SK-N-SH treated with all-trans-retinoic acid at 6 μM for 48 hours (cell line): ENCODE measurements at regions not wholly inside any gene's neighbourhood (a gene's known extent, or its start where the extent isn't known, plus 50 kb on each side); places are given as distances from the start of the nearest gene placed in this dataset.
"Not testable (repeated sequence)": the region's sequence is repeated elsewhere in the genome, so short reads cannot be mapped to it uniquely, and the experiment has no call there.

ENCODE experiments used
- ATAC-seq: fragments of 200-7000 bp; cut with Tn5 transposase; 3 replicates; pipeline ENCODE4 v1.9.1; 2020; ENCODE audit warnings: mild to moderate bottlenecking, moderate library complexity
- ARNTL ChIP-seq: fragments of 450-650 bp; formaldehyde crosslinking; IDR thresholded peaks from 2 replicates; pipeline ENCODE4 v1.5.0; 2020; ENCODE audit warnings: low read depth, mild to moderate bottlenecking, moderate library complexity, borderline replicate concordance
- BACH2 ChIP-seq: fragments of 250-450 bp; sonication (Bioruptor Pico); IDR thresholded peaks from 2 replicates; pipeline ENCODE4 v1.9.0; 2021; ENCODE audit warnings: mild to moderate bottlenecking, borderline replicate concordance
- CREB5 ChIP-seq: fragments of 250-450 bp; sonication (Bioruptor Pico); IDR thresholded peaks from 2 replicates; pipeline ENCODE4 v1.5.1; 2020; ENCODE audit warnings: low read depth, mild to moderate bottlenecking, moderate library complexity
- CSDC2 ChIP-seq: fragments of 250-450 bp; sonication (Bioruptor Pico); IDR thresholded peaks from 2 replicates; pipeline ENCODE4 v1.5.0; 2020; ENCODE audit warnings: mild to moderate bottlenecking, moderate library complexity
- ESRRG ChIP-seq: fragments of 250-450 bp; sonication (Bioruptor Pico); IDR thresholded peaks from 2 replicates; pipeline ENCODE4 v1.6.1; 2021; ENCODE audit warnings: mild to moderate bottlenecking
- ISL1 ChIP-seq: fragments of 250-450 bp; sonication (Bioruptor Pico); IDR thresholded peaks from 2 replicates; pipeline ENCODE4 v2.1.2; 2022; ENCODE audit warnings: mild to moderate bottlenecking, moderate library complexity
- OSR1 ChIP-seq: fragments of 250-450 bp; sonication (Bioruptor Pico); IDR thresholded peaks from 2 replicates; pipeline ENCODE4 v1.8.0; 2022; ENCODE audit warnings: moderate library complexity, mild to moderate bottlenecking, inconsistent platforms
- POU6F1 ChIP-seq: fragments of 250-450 bp; sonication (Bioruptor Pico); IDR thresholded peaks from 2 replicates; pipeline ENCODE4 v1.8.0; 2021; ENCODE audit warnings: low read depth, mild to moderate bottlenecking, moderate library complexity, borderline replicate concordance
- PPARA ChIP-seq: fragments of 250-450 bp; sonication (Bioruptor Pico); IDR thresholded peaks from 2 replicates; pipeline ENCODE4 v1.5.0; 2020; ENCODE audit warnings: mild to moderate bottlenecking, borderline replicate concordance
- RARB ChIP-seq: fragments of 250-450 bp; sonication (Bioruptor Pico); IDR thresholded peaks from 2 replicates; pipeline ENCODE4 v1.8.0; 2021; ENCODE audit warnings: mild to moderate bottlenecking, moderate library complexity
- SNAI2 ChIP-seq: fragments of 250-450 bp; sonication (Bioruptor Pico); IDR thresholded peaks from 2 replicates; pipeline ENCODE4 v1.5.0; 2020; ENCODE audit warnings: mild to moderate bottlenecking, moderate library complexity
- TCF4 ChIP-seq: fragments of 250-450 bp; sonication (Bioruptor Pico); IDR thresholded peaks from 2 replicates; pipeline ENCODE4 v1.8.0; 2021; ENCODE audit warnings: mild to moderate bottlenecking, moderate library complexity, borderline replicate concordance
- TOX ChIP-seq: fragments of 250-450 bp; sonication (Bioruptor Pico); IDR thresholded peaks from 2 replicates; pipeline ENCODE4 v1.8.0; 2021; ENCODE audit warnings: mild to moderate bottlenecking, moderate library complexity, borderline replicate concordance
- ZC3H10 ChIP-seq: fragments of 250-450 bp; sonication (Bioruptor Pico); IDR thresholded peaks from 2 replicates; pipeline ENCODE4 v1.5.1; 2021; ENCODE audit warnings: mild to moderate bottlenecking, moderate library complexity
- ZFP3 ChIP-seq: fragments of 250-450 bp; sonication (Bioruptor Pico); IDR thresholded peaks from 2 replicates; pipeline ENCODE4 v1.5.0; 2020; ENCODE audit warnings: mild to moderate bottlenecking, moderate library complexity
- ZFP30 ChIP-seq: fragments of 450-650 bp; formaldehyde crosslinking; IDR thresholded peaks from 2 replicates; pipeline ENCODE4 v1.5.0; 2022; ENCODE audit warnings: mild to moderate bottlenecking, moderate library complexity
- ZNF565 ChIP-seq: fragments of 450-650 bp; formaldehyde crosslinking; conservative IDR thresholded peaks from 2 replicates; pipeline ENCODE4 v1.5.0; 2020; ENCODE audit warnings: low read depth, mild to moderate bottlenecking, moderate library complexity
- ZNF70 ChIP-seq: fragments of 450-650 bp; formaldehyde crosslinking; IDR thresholded peaks from 2 replicates; pipeline ENCODE4 v1.5.0; 2020; ENCODE audit warnings: mild to moderate bottlenecking, moderate library complexity
- ZNF8 ChIP-seq: fragments of 450-650 bp; formaldehyde crosslinking; IDR thresholded peaks from 2 replicates; pipeline ENCODE4 v1.5.0; 2020; ENCODE audit warnings: mild to moderate bottlenecking, moderate library complexity
- TF ChIP-seq, protein P1 (sequence below): fragments of 250-450 bp; sonication (Bioruptor Pico); IDR thresholded peaks from 2 replicates; pipeline ENCODE4 v1.8.0; 2020; ENCODE audit warnings: mild to moderate bottlenecking, moderate library complexity, borderline replicate concordance
- TF ChIP-seq, protein P2 (sequence below): fragments of 250-450 bp; sonication (Bioruptor Pico); IDR thresholded peaks from 2 replicates; pipeline ENCODE4 v1.5.0; 2020; ENCODE audit warnings: mild to moderate bottlenecking, moderate library complexity

DNA sequence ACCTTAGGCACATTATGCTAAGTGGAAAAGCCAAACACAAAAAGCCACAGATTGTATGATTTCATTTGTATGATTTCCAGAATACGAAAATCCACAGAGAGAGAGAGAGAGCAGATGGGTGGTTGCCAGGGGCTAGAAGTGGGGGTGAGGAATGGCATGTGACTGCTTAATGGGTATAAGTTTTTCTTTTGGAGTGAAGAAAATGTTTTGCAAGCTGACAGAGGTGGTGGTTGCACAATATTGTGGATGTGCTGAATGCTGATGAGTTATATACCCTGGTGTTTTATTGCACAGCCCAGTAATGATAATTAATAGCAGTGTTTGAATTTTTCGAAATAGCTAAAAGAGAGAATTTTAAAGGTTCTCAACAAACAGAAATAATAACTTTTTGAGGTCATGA is 386.1 kb upstream of the HS3ST1 start:
- no peak for TF ChIP-seq ARNTL (CRISPR knock-in tag)
- TF ChIP-seq POU6F1 (CRISPR knock-in tag): no peak
- TF ChIP-seq ZNF565 (CRISPR knock-in tag): no peak
- no peak for TF ChIP-seq CREB5 (CRISPR knock-in tag)
- no peak for TF ChIP-seq CSDC2 (CRISPR knock-in tag)
- no peak for TF ChIP-seq ZFP30 (CRISPR knock-in tag)
- TF ChIP-seq BACH2: no peak
- TF ChIP-seq, protein P1, sequence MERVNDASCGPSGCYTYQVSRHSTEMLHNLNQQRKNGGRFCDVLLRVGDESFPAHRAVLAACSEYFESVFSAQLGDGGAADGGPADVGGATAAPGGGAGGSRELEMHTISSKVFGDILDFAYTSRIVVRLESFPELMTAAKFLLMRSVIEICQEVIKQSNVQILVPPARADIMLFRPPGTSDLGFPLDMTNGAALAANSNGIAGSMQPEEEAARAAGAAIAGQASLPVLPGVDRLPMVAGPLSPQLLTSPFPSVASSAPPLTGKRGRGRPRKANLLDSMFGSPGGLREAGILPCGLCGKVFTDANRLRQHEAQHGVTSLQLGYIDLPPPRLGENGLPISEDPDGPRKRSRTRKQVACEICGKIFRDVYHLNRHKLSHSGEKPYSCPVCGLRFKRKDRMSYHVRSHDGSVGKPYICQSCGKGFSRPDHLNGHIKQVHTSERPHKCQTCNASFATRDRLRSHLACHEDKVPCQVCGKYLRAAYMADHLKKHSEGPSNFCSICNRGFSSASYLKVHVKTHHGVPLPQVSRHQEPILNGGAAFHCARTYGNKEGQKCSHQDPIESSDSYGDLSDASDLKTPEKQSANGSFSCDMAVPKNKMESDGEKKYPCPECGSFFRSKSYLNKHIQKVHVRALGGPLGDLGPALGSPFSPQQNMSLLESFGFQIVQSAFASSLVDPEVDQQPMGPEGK (CRISPR knock-in tag): no peak
- no peak for TF ChIP-seq SNAI2 (CRISPR knock-in tag)
- no peak for ATAC-seq

DNA sequence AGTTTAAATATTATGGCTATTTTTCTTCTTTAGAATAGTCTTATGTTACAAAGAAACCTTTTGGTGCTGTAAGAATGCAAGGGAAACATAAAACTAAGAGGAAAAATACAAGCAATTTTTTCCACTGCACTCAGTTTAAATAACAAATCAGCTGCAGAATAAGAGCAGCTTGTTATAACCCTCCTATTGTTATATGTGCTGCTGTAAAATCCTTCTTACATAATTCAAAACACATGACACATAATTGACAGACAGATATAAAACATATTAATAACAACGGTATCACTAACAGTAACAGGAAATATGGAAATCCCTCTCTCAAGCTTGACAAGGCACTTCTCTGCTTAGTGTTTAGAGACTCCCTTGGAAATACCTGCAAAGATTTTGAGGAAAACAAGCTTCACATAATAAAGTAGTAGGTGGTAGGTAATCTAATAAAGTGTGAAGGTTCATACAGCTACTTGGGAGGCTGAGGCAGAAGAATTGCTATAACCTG is 385.3 kb upstream of the HS3ST1 start:
- TF ChIP-seq ZNF70: no peak
- no peak for ATAC-seq

DNA sequence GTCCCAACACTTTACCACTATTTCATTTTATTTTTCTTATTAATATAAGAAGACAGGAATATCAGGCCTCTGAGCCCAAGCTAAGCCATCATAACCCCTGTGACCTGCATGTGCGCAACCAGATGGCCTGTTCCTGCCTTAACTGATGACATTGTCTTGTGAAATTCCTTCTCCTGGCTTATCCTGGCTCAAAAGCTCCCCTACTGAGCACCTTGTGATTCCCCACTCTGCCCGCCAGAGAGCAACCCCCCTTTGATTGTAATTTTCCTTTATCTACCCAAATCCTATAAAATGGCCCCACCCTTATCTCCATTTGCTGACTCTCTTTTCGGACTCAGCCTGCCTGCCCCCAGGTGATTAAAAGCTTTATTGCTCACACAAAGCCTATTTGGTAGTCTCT is 382.8 kb upstream of the HS3ST1 start:
- ATAC-seq: not testable (repeated sequence)

GRCh38 chr4:11805842-11806241 is 377.1 kb upstream of the HS3ST1 start:
- ATAC-seq: no peak

DNA sequence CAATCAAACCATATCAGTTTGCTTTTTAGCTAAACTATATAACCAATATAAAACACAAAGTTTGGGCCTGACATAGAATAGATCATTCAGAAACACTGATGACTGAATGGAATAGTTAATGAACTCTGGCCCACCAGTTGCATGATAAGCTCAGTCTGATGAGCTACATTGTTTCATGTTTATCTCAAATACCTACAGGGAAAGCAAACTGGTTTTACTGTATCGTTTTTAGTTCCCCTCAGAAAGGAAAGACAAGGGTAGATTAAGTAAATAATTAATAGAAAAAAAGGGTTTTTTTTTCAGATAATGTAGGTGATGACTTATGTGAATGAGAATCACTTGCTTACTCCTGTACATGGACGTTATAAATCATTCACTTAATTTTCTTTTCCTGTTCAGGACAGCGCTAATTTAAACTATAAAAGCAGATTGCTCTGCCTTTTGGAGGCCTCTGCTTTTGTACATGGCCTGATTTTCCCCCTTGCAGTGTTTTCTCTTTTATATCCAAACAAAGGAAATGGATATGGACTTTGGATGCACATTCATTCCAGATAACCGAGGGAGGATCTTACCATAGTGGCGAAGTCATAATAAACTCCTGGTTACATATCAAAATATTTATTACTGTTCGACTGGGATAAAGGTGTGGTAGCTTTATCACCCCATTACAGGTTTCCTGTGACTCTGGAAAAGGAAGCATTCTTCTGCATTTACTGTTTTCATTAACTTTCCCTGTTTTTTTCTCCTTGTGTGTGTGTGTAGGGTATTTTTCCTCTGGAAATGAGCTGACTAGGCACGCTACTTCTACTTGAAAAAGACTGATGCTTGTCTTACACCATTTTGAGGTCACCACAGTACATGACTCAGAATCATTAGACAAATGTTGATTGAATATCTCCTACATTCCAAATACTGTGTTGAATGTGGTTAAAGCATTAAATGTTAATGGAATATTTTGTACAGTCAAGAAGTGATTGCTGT is 373.1 kb upstream of the HS3ST1 start:
- ATAC-seq: no peak
- TF ChIP-seq ZNF565 (CRISPR knock-in tag): no peak
- no peak for TF ChIP-seq RARB (CRISPR knock-in tag)
- TF ChIP-seq SNAI2 (CRISPR knock-in tag): no peak
- TF ChIP-seq, protein P2, sequence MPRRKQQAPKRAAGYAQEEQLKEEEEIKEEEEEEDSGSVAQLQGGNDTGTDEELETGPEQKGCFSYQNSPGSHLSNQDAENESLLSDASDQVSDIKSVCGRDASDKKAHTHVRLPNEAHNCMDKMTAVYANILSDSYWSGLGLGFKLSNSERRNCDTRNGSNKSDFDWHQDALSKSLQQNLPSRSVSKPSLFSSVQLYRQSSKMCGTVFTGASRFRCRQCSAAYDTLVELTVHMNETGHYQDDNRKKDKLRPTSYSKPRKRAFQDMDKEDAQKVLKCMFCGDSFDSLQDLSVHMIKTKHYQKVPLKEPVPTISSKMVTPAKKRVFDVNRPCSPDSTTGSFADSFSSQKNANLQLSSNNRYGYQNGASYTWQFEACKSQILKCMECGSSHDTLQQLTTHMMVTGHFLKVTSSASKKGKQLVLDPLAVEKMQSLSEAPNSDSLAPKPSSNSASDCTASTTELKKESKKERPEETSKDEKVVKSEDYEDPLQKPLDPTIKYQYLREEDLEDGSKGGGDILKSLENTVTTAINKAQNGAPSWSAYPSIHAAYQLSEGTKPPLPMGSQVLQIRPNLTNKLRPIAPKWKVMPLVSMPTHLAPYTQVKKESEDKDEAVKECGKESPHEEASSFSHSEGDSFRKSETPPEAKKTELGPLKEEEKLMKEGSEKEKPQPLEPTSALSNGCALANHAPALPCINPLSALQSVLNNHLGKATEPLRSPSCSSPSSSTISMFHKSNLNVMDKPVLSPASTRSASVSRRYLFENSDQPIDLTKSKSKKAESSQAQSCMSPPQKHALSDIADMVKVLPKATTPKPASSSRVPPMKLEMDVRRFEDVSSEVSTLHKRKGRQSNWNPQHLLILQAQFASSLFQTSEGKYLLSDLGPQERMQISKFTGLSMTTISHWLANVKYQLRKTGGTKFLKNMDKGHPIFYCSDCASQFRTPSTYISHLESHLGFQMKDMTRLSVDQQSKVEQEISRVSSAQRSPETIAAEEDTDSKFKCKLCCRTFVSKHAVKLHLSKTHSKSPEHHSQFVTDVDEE: no peak
- no peak for TF ChIP-seq OSR1 (CRISPR knock-in tag)
- no peak for TF ChIP-seq BACH2
- no peak for TF ChIP-seq PPARA (CRISPR knock-in tag)
- TF ChIP-seq POU6F1 (CRISPR knock-in tag): no peak
- no peak for TF ChIP-seq ZFP3 (CRISPR knock-in tag)
- no peak for TF ChIP-seq ZFP30 (CRISPR knock-in tag)
- no peak for TF ChIP-seq ISL1 (CRISPR knock-in tag)
- TF ChIP-seq TOX: no peak
- TF ChIP-seq, protein P1 (CRISPR knock-in tag): no peak
- TF ChIP-seq CREB5 (CRISPR knock-in tag): no peak

More at GRCh38 chr4:11805842-11806241, 377.1 kb upstream of the HS3ST1 start:
- no peak for TF ChIP-seq ZFP3 (CRISPR knock-in tag)
- TF ChIP-seq BACH2: no peak
- no peak for TF ChIP-seq ZFP30 (CRISPR knock-in tag)
- no peak for TF ChIP-seq RARB (CRISPR knock-in tag)
- no peak for TF ChIP-seq ZC3H10
- no peak for TF ChIP-seq TCF4 (CRISPR knock-in tag)
- TF ChIP-seq ZNF70: no peak
- no peak for TF ChIP-seq ARNTL (CRISPR knock-in tag)
- no peak for TF ChIP-seq ESRRG (CRISPR knock-in tag)
- TF ChIP-seq ZNF8 (CRISPR knock-in tag): no peak
